Liver (tissue), 8 donors: ENCODE measurements at regions not wholly inside any gene's neighbourhood (a gene's known extent, or its start where the extent isn't known, plus 50 kb on each side); places are given as distances from the start of the nearest gene placed in this dataset.

Experiments used
- DNase-seq: peaks from one replicate; pipeline ENCODE4 v3.0.0-alpha.2; 2017; ENCODE audit warnings: low spot score
- H3K27ac ChIP-seq, 2 donors: one replicate each; pipeline ENCODE4 v1.7.0; 2013; ENCODE audit warnings: inconsistent platforms in 2 of 2, low read length in 2 of 2, control low read depth in 1 of 2, low read depth in 1 of 2, mild to moderate bottlenecking in 1 of 2
- H3K27me3 ChIP-seq, 4 donors: one replicate each; pipeline versions ENCODE4 v1.6.1 to v1.7.0; 2013; ENCODE audit warnings: low read length in 3 of 4, inconsistent platforms in 1 of 4, mild to moderate bottlenecking in 1 of 4, moderate library complexity in 1 of 4; ENCODE audit not compliant: control insufficient read depth in 4 of 4, insufficient read depth in 4 of 4
- H3K36me3 ChIP-seq, 4 donors: one replicate each; pipeline versions ENCODE4 v1.6.1 to v1.7.0; 2013; ENCODE audit warnings: low read length in 3 of 4, mild to moderate bottlenecking in 3 of 4, low read depth in 1 of 4, moderate library complexity in 1 of 4; ENCODE audit not compliant: control insufficient read depth in 4 of 4, insufficient read depth in 3 of 4
- H3K4me1 ChIP-seq, 4 donors: one replicate each; pipeline versions ENCODE4 v1.6.1 to v1.7.0; 2013; ENCODE audit warnings: low read length in 3 of 4, mild to moderate bottlenecking in 3 of 4, moderate library complexity in 1 of 4; ENCODE audit not compliant: control insufficient read depth in 4 of 4, insufficient read depth in 4 of 4
- H3K4me3 ChIP-seq, 3 donors: one replicate each; pipeline versions ENCODE4 v1.6.1 to v1.7.0; 2013; ENCODE audit warnings: low read length in 3 of 3, control low read depth in 1 of 3, low read depth in 1 of 3, mild to moderate bottlenecking in 1 of 3
- H3K9ac ChIP-seq, 2 donors: one replicate each; pipeline ENCODE4 v1.7.0; 2013; ENCODE audit warnings: low read length in 2 of 2, mild to moderate bottlenecking in 2 of 2, moderate library complexity in 2 of 2, control low read depth in 1 of 2, low read depth in 1 of 2
- H3K9me3 ChIP-seq, 4 donors: one replicate each; pipeline versions ENCODE4 v1.6.1 to v1.7.0; 2013; ENCODE audit warnings: low read length in 3 of 4; ENCODE audit not compliant: control insufficient read depth in 4 of 4
- EGR1 ChIP-seq, 2 donors: IDR thresholded peaks; 2 replicates each; pipeline ENCODE4 v1.6.1; 2016 to 2018; ENCODE audit warnings: antibody characterized with exemption in 2 of 2, low read depth in 2 of 2
- FOXA1 ChIP-seq: IDR thresholded peaks from 2 replicates; pipeline ENCODE4 v1.6.1; 2016; ENCODE audit warnings: antibody characterized with exemption
- FOXA2 ChIP-seq: IDR thresholded peaks from 2 replicates; pipeline ENCODE4 v1.6.1; 2016; ENCODE audit warnings: antibody characterized with exemption
- GABPA ChIP-seq, 2 donors: IDR thresholded peaks in 1 of 2; conservative IDR thresholded peaks in 1 of 2; 2 replicates each; pipeline ENCODE4 v1.6.1; 2016; ENCODE audit warnings: antibody characterized with exemption in 2 of 2, mild to moderate bottlenecking in 1 of 2, moderate library complexity in 1 of 2
- HNF4A ChIP-seq, 2 donors: conservative IDR thresholded peaks; 2 replicates each; pipeline ENCODE4 v1.6.1; 2016; ENCODE audit warnings: antibody characterized with exemption in 2 of 2, mild to moderate bottlenecking in 2 of 2
- HNF4G ChIP-seq: IDR thresholded peaks from 2 replicates; pipeline ENCODE4 v1.6.1; 2016; ENCODE audit warnings: antibody characterized with exemption
- JUND ChIP-seq, 2 donors: IDR thresholded peaks; 2 replicates each; pipeline ENCODE4 v1.6.1; 2016; ENCODE audit warnings: antibody characterized with exemption in 2 of 2
- MAX ChIP-seq: IDR thresholded peaks from 2 replicates; pipeline ENCODE4 v1.6.1; 2016; ENCODE audit warnings: antibody characterized with exemption
- NR2F2 ChIP-seq: IDR thresholded peaks from 2 replicates; pipeline ENCODE4 v1.6.1; 2016; ENCODE audit warnings: antibody characterized with exemption
- RAD21 ChIP-seq, 2 donors: IDR thresholded peaks; 2 replicates each; pipeline ENCODE4 v1.6.1; 2016; ENCODE audit warnings: antibody characterized with exemption in 2 of 2, mild to moderate bottlenecking in 2 of 2
- RXRA ChIP-seq, 2 donors: IDR thresholded peaks; 2 replicates each; pipeline ENCODE4 v1.6.1; 2017 to 2018; ENCODE audit warnings: antibody characterized with exemption in 2 of 2, mild to moderate bottlenecking in 1 of 2
- SP1 ChIP-seq: IDR thresholded peaks from 2 replicates; pipeline ENCODE4 v1.6.1; 2018; ENCODE audit warnings: antibody characterized with exemption, mild to moderate bottlenecking
- TAF1 ChIP-seq: conservative IDR thresholded peaks from 2 replicates; pipeline ENCODE4 v1.6.1; 2016; ENCODE audit warnings: antibody characterized with exemption, mild to moderate bottlenecking
- YY1 ChIP-seq: IDR thresholded peaks from 2 replicates; pipeline ENCODE4 v1.6.1; 2016; ENCODE audit warnings: antibody characterized with exemption, mild to moderate bottlenecking
- ZBTB33 ChIP-seq: IDR thresholded peaks from 2 replicates; pipeline ENCODE4 v1.6.1; 2016; ENCODE audit warnings: antibody characterized with exemption
- WGBS: extraction: QIAGEN DNeasy Blood & Tissue Kit; methylation state at CpG from one replicate; pipeline ENCODE4 v1.1.7; 2013; 5-methylcytosine and 5-hydroxymethylcytosine counted together
- TF ChIP-seq, protein P1 (sequence below): IDR thresholded peaks from 2 replicates; pipeline ENCODE4 v1.6.1; 2016; ENCODE audit warnings: antibody characterized with exemption, mild to moderate bottlenecking
- TF ChIP-seq, protein P2 (sequence below): IDR thresholded peaks from 2 replicates; pipeline ENCODE4 v1.6.1; 2016; ENCODE audit warnings: antibody characterized with exemption
- TF ChIP-seq, protein P3 (sequence below): fragments of 150-350 bp; IDR thresholded peaks from 2 replicates; pipeline ENCODE4 v1.5.1; 2017; ENCODE audit warnings: improper control_type of control experiment, low read depth, low read length; ENCODE audit not compliant: missing input control
- donor health status: healthy.
- donor health status: healthy.
- donor health status: healthy.
- donor health status: healthy.
- donor health status: healthy.

DNA sequence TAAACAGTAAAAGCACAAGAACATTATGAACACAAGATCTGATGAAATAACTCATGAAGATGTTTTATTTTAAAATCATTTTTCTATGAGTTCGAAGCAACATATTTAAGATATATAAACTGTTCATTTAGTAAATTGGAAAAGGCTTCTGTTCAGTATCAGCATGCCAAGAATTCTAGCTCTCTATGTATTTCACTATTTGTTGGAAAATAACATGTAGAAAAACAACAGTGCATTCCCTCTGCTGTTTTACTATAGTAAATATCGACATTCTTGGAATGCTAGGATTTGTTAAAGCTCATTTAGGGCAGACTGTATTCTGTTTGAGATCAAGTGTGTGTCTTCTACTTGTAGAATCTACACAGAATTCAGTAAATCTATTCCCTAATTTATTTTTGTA, 750.2 kb downstream of the CCDC85A start (continued):
- TF ChIP-seq, protein P1, sequence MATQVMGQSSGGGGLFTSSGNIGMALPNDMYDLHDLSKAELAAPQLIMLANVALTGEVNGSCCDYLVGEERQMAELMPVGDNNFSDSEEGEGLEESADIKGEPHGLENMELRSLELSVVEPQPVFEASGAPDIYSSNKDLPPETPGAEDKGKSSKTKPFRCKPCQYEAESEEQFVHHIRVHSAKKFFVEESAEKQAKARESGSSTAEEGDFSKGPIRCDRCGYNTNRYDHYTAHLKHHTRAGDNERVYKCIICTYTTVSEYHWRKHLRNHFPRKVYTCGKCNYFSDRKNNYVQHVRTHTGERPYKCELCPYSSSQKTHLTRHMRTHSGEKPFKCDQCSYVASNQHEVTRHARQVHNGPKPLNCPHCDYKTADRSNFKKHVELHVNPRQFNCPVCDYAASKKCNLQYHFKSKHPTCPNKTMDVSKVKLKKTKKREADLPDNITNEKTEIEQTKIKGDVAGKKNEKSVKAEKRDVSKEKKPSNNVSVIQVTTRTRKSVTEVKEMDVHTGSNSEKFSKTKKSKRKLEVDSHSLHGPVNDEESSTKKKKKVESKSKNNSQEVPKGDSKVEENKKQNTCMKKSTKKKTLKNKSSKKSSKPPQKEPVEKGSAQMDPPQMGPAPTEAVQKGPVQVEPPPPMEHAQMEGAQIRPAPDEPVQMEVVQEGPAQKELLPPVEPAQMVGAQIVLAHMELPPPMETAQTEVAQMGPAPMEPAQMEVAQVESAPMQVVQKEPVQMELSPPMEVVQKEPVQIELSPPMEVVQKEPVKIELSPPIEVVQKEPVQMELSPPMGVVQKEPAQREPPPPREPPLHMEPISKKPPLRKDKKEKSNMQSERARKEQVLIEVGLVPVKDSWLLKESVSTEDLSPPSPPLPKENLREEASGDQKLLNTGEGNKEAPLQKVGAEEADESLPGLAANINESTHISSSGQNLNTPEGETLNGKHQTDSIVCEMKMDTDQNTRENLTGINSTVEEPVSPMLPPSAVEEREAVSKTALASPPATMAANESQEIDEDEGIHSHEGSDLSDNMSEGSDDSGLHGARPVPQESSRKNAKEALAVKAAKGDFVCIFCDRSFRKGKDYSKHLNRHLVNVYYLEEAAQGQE = no peak
- no peak for TF ChIP-seq SP1
- no peak for TF ChIP-seq FOXA2
- TF ChIP-seq, protein P2, sequence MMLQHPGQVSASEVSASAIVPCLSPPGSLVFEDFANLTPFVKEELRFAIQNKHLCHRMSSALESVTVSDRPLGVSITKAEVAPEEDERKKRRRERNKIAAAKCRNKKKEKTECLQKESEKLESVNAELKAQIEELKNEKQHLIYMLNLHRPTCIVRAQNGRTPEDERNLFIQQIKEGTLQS = no peak

GRCh38 chr2:56934866-56935265, 751.1 kb downstream of the CCDC85A start:
- Histone ChIP-seq H3K9ac (no peak overlapping the region), H3K36me3 (no peaks in the 10 kb centered on the region), H3K27ac (no peak overlapping the region), H3K9me3 (no peaks in the 10 kb centered on the region), H3K4me1 (no peaks in the 10 kb centered on the region), H3K27me3 (no peaks in the 10 kb centered on the region), H3K4me3 (no peak overlapping the region)
- TF ChIP-seq MAX = no peak
- TF ChIP-seq SP1 = no peak
- no peak for TF ChIP-seq HNF4G
- TF ChIP-seq GABPA (IDR thresholded peaks at IDR 0.05 in 1 of 2, conservative IDR thresholded peaks at IDR 0.05 in 1 of 2) = no peak
- no peak for TF ChIP-seq HNF4A (conservative IDR thresholded peaks at IDR 0.05)
- TF ChIP-seq, protein P1 = no peak
- TF ChIP-seq NR2F2 = no peak
- no peak for TF ChIP-seq RXRA (IDR thresholded peaks at IDR 0.05)
- TF ChIP-seq, protein P2 = no peak
- no peak for TF ChIP-seq EGR1 (IDR thresholded peaks at IDR 0.05; ENCODE audit: low read depth in 2 of 2)
- TF ChIP-seq YY1 = no peak
- TF ChIP-seq RAD21 (IDR thresholded peaks at IDR 0.05) = no peak
- no peak for TF ChIP-seq JUND (IDR thresholded peaks at IDR 0.05)
- no peak for TF ChIP-seq ZBTB33
- TF ChIP-seq FOXA2 = no peak
- no peak for TF ChIP-seq TAF1
- TF ChIP-seq, protein P3, sequence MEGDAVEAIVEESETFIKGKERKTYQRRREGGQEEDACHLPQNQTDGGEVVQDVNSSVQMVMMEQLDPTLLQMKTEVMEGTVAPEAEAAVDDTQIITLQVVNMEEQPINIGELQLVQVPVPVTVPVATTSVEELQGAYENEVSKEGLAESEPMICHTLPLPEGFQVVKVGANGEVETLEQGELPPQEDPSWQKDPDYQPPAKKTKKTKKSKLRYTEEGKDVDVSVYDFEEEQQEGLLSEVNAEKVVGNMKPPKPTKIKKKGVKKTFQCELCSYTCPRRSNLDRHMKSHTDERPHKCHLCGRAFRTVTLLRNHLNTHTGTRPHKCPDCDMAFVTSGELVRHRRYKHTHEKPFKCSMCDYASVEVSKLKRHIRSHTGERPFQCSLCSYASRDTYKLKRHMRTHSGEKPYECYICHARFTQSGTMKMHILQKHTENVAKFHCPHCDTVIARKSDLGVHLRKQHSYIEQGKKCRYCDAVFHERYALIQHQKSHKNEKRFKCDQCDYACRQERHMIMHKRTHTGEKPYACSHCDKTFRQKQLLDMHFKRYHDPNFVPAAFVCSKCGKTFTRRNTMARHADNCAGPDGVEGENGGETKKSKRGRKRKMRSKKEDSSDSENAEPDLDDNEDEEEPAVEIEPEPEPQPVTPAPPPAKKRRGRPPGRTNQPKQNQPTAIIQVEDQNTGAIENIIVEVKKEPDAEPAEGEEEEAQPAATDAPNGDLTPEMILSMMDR = no peak
- TF ChIP-seq FOXA1 = no peak
- DNase-seq = no peak
- WGBS = 74% methylated on average over 1 of the region's 1 CpG
